ENCODE measurements at regions not wholly inside any gene's neighbourhood (a gene's known extent, or its start where the extent isn't known, plus 50 kb on each side); places are given as distances from the start of the nearest gene placed in this dataset.

- no peak overlapping the region for H3K27ac ChIP-seq (ENCODE audit: low read depth in 1 of 2, low read length in 2 of 2)
- ChIA-PET CTCF (no interaction called here), POLR2A (no interaction called here)
- TF ChIP-seq CTCF (IDR thresholded peaks at IDR 0.05): no peak
- Mint-ChIP-seq H3K27ac (no peak overlapping the region), H3K27me3 (peaks cover 3% of the 10 kb centered on the region), H3K4me3 (no peak overlapping the region), H3K9me3 (no peaks in the 10 kb centered on the region), H3K4me1 (ENCODE audit: low read depth) (no peaks in the 10 kb centered on the region), H3K36me3 (ENCODE audit: low read depth) (no peaks in the 10 kb centered on the region)
- peaks cover 0 to 9% of the 10 kb centered on the region in 2 experiments for H3K9me3 ChIP-seq (ENCODE audit: control insufficient read depth in 1 of 2, insufficient read depth in 1 of 2, low read length in 2 of 2)
- no peak overlapping the region for H3K4me3 ChIP-seq (ENCODE audit: low read length)
- intact Hi-C loops (cut with DNase I, micrococcal nuclease): no loop called here
- no peak for ATAC-seq (ENCODE audit: poor library complexity)
- H3K4me1 ChIP-seq (ENCODE audit: insufficient read depth, low read length): no peaks in the 10 kb centered on the region
- H3K36me3 ChIP-seq (ENCODE audit: insufficient read depth, low read length): no peaks in the 10 kb centered on the region
- no peaks in the 10 kb centered on the region for H3K27me3 ChIP-seq (ENCODE audit: control insufficient read depth in 1 of 2, insufficient read depth in 2 of 2, low read length in 2 of 2)
- DNase-seq: no peak
Observed at GRCh38 chr12:19953734-19954133, 414.6 kb upstream of the PDE3A start.

GRCh38 chr12:19954163-19954562 is 414.2 kb upstream of the PDE3A start:
- no peaks in the 10 kb centered on the region for H3K27me3 ChIP-seq (ENCODE audit: control insufficient read depth in 1 of 2, insufficient read depth in 2 of 2, low read length in 2 of 2)
- ATAC-seq (ENCODE audit: poor library complexity): no peak
- H3K4me3 ChIP-seq (ENCODE audit: low read length): no peak overlapping the region
- peaks cover 0 to 9% of the 10 kb centered on the region in 2 experiments for H3K9me3 ChIP-seq (ENCODE audit: control insufficient read depth in 1 of 2, insufficient read depth in 1 of 2, low read length in 2 of 2)
- Mint-ChIP-seq H3K9me3 (no peaks in the 10 kb centered on the region), H3K4me1 (ENCODE audit: low read depth) (no peaks in the 10 kb centered on the region), H3K36me3 (ENCODE audit: low read depth) (no peaks in the 10 kb centered on the region), H3K27me3 (peaks cover 3% of the 10 kb centered on the region), H3K27ac (no peak overlapping the region), H3K4me3 (no peak overlapping the region)
- CTCF ChIA-PET: no interaction called here
- no peaks in the 10 kb centered on the region for H3K36me3 ChIP-seq (ENCODE audit: insufficient read depth, low read length)
- no peak overlapping the region for H3K27ac ChIP-seq (ENCODE audit: low read depth in 1 of 2, low read length in 2 of 2)
- no peaks in the 10 kb centered on the region for H3K4me1 ChIP-seq (ENCODE audit: insufficient read depth, low read length)
- intact Hi-C loops (cut with DNase I, micrococcal nuclease): no loop called here
- no peak for DNase-seq
- TF ChIP-seq CTCF (IDR thresholded peaks at IDR 0.05): no peak
- POLR2A ChIA-PET: no interaction called here

GRCh38 chr12:19957308-19958125 is 410.8 kb upstream of the PDE3A start:
- H3K27me3 ChIP-seq (ENCODE audit: control insufficient read depth in 1 of 2, insufficient read depth in 2 of 2, low read length in 2 of 2): no peaks in the 10 kb centered on the region
- no peaks in the 10 kb centered on the region for H3K36me3 Mint-ChIP-seq (ENCODE audit: low read depth)
- no peaks in the 10 kb centered on the region for H3K36me3 ChIP-seq (ENCODE audit: insufficient read depth, low read length)
- CTCF ChIA-PET: no interaction called here
- no peak overlapping the region for H3K27ac Mint-ChIP-seq
- intact Hi-C loops (cut with DNase I, micrococcal nuclease): no loop called here
- no peak overlapping the region for H3K27ac ChIP-seq (ENCODE audit: low read depth in 1 of 2, low read length in 2 of 2)
- H3K9me3 ChIP-seq (ENCODE audit: control insufficient read depth in 1 of 2, insufficient read depth in 1 of 2, low read length in 2 of 2): no peaks in the 10 kb centered on the region
- DNase-seq (no peak), ATAC-seq (ENCODE audit: poor library complexity) (no peak)
- H3K27me3 Mint-ChIP-seq: peaks cover 3% of the 10 kb centered on the region
- no peak overlapping the region for H3K4me3 Mint-ChIP-seq
- H3K9me3 Mint-ChIP-seq: no peaks in the 10 kb centered on the region
- no peaks in the 10 kb centered on the region for H3K4me1 ChIP-seq (ENCODE audit: insufficient read depth, low read length)
- no peak overlapping the region for H3K4me3 ChIP-seq (ENCODE audit: low read length)
- TF ChIP-seq CTCF (IDR thresholded peaks at IDR 0.05): no peak
- no peaks in the 10 kb centered on the region for H3K4me1 Mint-ChIP-seq (ENCODE audit: low read depth)
- POLR2A ChIA-PET: no interaction called here

Data from CD4-positive, alpha-beta T cell (primary cell).